SU-DHL-6 (cell line): ENCODE measurements at regions not wholly inside any gene's neighbourhood (a gene's known extent, or its start where the extent isn't known, plus 50 kb on each side); places are given as distances from the start of the nearest gene placed in this dataset.

Experiments used
- CTCF ChIP-seq: fragments of 200-600 bp; sonication (generic); IDR thresholded peaks from one replicate; pipeline ENCODE4 v1.5.1; 2017; ENCODE audit warnings: antibody characterized with exemption, mild to moderate bottlenecking, low read length, moderate library complexity; ENCODE audit not compliant: insufficient read depth, poor library complexity, severe bottlenecking
- EZH2phosphoT487 ChIP-seq: fragments of 200-600 bp; sonication (generic), shearing (Covaris generic); conservative IDR thresholded peaks from 2 replicates; pipeline ENCODE4 v1.6.1; 2018; ENCODE audit warnings: mild to moderate bottlenecking, antibody characterized with exemption, low read length, moderate library complexity, mixed read lengths

- no peak for TF ChIP-seq CTCF
- no peak for TF ChIP-seq EZH2phosphoT487
These were observed 507.5 kb downstream of the NR2F1-AS1 start for GRCh38 chr5:93073547-93073946.
